ENCODE measurements at regions not wholly inside any gene's neighbourhood (a gene's known extent, or its start where the extent isn't known, plus 50 kb on each side); places are given as distances from the start of the nearest gene placed in this dataset.

DNA sequence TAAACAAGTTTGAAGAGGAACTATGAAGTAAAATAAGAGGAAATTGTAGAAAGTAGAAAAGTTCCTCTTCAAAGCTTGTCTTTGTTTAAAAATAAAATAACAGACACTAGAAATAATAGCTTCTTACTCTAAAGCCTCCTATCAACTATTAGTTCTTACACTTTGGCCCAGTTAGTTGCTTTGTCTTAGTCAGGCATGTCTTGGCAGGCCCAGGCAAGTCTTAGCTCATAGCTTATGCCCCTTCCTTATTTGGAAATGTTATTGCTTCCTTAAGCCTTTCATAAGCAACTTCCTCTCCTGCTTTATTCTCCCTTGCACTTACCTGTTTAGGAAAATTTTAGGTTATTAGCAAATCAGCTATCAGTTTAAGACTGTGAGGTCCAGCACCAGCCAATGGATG lies 950.6 kb upstream of the LRATD1 start:
- Histone ChIP-seq H3K36me3 (ENCODE audit: control insufficient read depth, insufficient read depth, low read length) (no peaks in the 10 kb centered on the region), H3K79me2 (no peaks in the 10 kb centered on the region), H3K4me1 (no peaks in the 10 kb centered on the region), H3K9ac (no peak overlapping the region), H3K4me3 (ENCODE audit: low read depth, low read length) (no peak overlapping the region), H2AFZ (no peak overlapping the region), H3K4me2 (ENCODE audit: low read length) (no peak overlapping the region), H3K9me3 (ENCODE audit: control insufficient read depth, low read length) (no peaks in the 10 kb centered on the region), H3K27ac (no peak overlapping the region), H3K27me3 (ENCODE audit: control insufficient read depth, insufficient read depth, low read length) (no peaks in the 10 kb centered on the region)
- TF ChIP-seq, protein P1, sequence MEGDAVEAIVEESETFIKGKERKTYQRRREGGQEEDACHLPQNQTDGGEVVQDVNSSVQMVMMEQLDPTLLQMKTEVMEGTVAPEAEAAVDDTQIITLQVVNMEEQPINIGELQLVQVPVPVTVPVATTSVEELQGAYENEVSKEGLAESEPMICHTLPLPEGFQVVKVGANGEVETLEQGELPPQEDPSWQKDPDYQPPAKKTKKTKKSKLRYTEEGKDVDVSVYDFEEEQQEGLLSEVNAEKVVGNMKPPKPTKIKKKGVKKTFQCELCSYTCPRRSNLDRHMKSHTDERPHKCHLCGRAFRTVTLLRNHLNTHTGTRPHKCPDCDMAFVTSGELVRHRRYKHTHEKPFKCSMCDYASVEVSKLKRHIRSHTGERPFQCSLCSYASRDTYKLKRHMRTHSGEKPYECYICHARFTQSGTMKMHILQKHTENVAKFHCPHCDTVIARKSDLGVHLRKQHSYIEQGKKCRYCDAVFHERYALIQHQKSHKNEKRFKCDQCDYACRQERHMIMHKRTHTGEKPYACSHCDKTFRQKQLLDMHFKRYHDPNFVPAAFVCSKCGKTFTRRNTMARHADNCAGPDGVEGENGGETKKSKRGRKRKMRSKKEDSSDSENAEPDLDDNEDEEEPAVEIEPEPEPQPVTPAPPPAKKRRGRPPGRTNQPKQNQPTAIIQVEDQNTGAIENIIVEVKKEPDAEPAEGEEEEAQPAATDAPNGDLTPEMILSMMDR (IDR thresholded peaks at IDR 0.05), result no peak

DNA sequence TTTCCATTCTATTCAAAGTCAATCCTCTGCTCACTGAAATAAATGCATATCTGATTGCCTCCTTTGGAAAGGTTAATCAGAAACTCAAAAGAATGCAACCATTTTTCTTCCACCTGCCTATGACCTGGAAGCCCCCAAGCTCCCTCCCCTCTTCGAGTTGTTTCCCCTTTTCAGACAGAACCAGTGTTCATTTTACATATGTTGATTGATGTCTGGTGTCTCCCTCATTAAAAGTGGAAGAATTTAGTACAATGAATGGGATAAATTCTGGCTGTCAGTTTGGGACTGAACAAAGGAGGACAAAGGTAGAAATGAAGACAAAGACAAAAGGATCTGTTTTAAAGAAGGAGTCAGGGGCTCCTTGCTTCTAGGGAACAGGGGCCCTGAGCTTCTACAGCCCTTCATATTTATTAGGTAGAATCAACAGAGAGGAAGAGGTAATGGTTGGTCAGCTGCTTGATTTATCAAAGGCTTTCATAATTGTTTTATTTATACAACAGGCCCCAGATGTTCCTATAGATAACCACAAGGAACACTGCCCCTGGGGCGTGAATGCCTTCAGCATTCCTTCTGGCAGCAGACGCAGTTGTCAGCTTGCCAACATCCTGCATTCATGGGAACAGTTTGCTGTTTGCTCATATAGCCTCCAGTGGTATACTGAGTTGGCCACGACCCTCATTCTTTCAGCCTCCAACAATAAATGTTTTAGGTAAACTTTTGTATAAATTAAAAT lies 949.8 kb upstream of the LRATD1 start:
- Histone ChIP-seq H3K4me2 (ENCODE audit: low read length) (no peak overlapping the region), H3K4me1 (no peaks in the 10 kb centered on the region), H3K9ac (no peak overlapping the region), H3K27ac (no peak overlapping the region), H3K36me3 (ENCODE audit: control insufficient read depth, insufficient read depth, low read length) (no peaks in the 10 kb centered on the region), H2AFZ (no peak overlapping the region), H3K27me3 (ENCODE audit: control insufficient read depth, insufficient read depth, low read length) (no peaks in the 10 kb centered on the region), H3K9me3 (ENCODE audit: control insufficient read depth, low read length) (no peaks in the 10 kb centered on the region), H3K79me2 (no peaks in the 10 kb centered on the region), H3K4me3 (ENCODE audit: low read depth, low read length) (no peak overlapping the region)
- TF ChIP-seq, protein P1 (IDR thresholded peaks at IDR 0.05), result no peak

DNA sequence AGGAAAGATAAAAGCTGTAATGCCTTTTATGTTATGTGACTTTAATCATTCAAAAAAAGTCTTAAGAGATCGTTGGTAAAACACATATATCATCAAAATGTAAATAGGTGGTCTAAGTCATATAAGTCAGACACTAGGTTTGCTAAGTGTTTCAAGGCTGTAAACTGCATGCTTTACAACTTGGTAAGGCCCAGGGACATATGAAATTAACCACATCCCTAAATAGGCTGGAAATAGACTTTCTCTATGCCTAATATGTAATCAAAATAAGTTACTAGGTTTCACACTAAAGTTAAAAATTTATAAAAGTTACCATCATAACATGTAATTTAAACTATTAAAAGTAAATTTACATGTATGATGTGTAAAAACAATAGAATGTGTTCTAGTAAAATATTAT lies 946.3 kb upstream of the LRATD1 start:
- H3K9ac ChIP-seq, result no peak overlapping the region
- H3K27me3 ChIP-seq (ENCODE audit: control insufficient read depth, insufficient read depth, low read length), result no peaks in the 10 kb centered on the region
- H3K4me2 ChIP-seq (ENCODE audit: low read length), result no peak overlapping the region
- no peak overlapping the region for H2AFZ ChIP-seq
- no peak overlapping the region for H3K4me3 ChIP-seq (ENCODE audit: low read depth, low read length)
- TF ChIP-seq, protein P1 (IDR thresholded peaks at IDR 0.05), result no peak
- H3K79me2 ChIP-seq, result no peaks in the 10 kb centered on the region
- H3K4me1 ChIP-seq, result no peaks in the 10 kb centered on the region
- no peaks in the 10 kb centered on the region for H3K36me3 ChIP-seq (ENCODE audit: control insufficient read depth, insufficient read depth, low read length)
- no peak overlapping the region for H3K27ac ChIP-seq
- no peaks in the 10 kb centered on the region for H3K9me3 ChIP-seq (ENCODE audit: control insufficient read depth, low read length)

DNA sequence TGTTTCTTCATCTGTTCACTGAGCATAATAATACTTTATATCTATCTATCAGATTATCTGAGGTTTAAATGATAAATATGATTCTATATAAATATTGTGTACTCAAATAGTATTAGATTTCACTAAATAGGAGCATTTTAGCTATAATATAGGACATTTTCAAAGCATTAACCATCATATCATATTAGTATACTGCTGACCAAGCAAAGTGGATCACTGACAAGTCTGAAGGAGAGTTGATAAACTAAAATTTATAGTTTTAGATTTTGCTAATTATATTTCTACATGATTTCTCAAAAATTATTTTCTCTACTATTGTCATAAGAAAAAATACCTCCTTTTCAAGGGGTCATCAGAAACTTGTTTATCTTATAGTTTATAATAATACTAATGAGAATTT lies 937.8 kb upstream of the LRATD1 start:
- Histone ChIP-seq H2AFZ (no peak overlapping the region), H3K9ac (no peak overlapping the region), H3K9me3 (ENCODE audit: control insufficient read depth, low read length) (no peaks in the 10 kb centered on the region), H3K4me2 (ENCODE audit: low read length) (no peak overlapping the region), H3K27ac (no peak overlapping the region), H3K4me3 (ENCODE audit: low read depth, low read length) (no peak overlapping the region), H3K4me1 (no peaks in the 10 kb centered on the region), H3K79me2 (no peaks in the 10 kb centered on the region), H3K36me3 (ENCODE audit: control insufficient read depth, insufficient read depth, low read length) (no peaks in the 10 kb centered on the region), H3K27me3 (ENCODE audit: control insufficient read depth, insufficient read depth, low read length) (no peaks in the 10 kb centered on the region)
- TF ChIP-seq, protein P1 (IDR thresholded peaks at IDR 0.05), result no peak

DNA sequence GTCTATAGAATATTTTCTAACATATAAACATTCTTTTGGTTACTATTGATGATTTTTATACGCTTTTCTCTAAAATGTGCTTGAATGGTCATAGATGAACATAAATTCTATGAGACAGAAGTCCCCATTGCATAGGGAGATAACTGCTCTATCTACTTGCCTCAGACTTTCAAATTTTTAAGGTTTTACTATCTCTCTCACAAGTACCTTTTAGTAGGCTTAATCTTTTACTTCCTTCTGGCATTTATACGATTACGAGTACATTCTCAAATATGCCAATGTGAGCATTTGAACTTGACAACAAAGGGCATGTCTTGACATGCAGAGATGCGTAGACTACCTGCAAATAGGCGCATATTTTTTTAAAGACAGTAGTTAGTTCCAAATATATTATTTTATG lies 935.9 kb upstream of the LRATD1 start:
- H3K4me2 ChIP-seq (ENCODE audit: low read length), result no peak overlapping the region
- H3K4me3 ChIP-seq (ENCODE audit: low read depth, low read length), result no peak overlapping the region
- H3K9me3 ChIP-seq (ENCODE audit: control insufficient read depth, low read length), result no peaks in the 10 kb centered on the region
- H3K27ac ChIP-seq, result no peak overlapping the region
- no peaks in the 10 kb centered on the region for H3K4me1 ChIP-seq
- TF ChIP-seq, protein P1 (IDR thresholded peaks at IDR 0.05), result no peak
- no peak overlapping the region for H2AFZ ChIP-seq
- H3K79me2 ChIP-seq, result no peaks in the 10 kb centered on the region
- H3K9ac ChIP-seq, result no peak overlapping the region
- no peaks in the 10 kb centered on the region for H3K36me3 ChIP-seq (ENCODE audit: control insufficient read depth, insufficient read depth, low read length)
- no peaks in the 10 kb centered on the region for H3K27me3 ChIP-seq (ENCODE audit: control insufficient read depth, insufficient read depth, low read length)

Data from parathyroid adenoma (tissue), 2 donors.